ENCODE measurements at regions not wholly inside any gene's neighbourhood (a gene's known extent, or its start where the extent isn't known, plus 50 kb on each side); places are given as distances from the start of the nearest gene placed in this dataset.

DNA sequence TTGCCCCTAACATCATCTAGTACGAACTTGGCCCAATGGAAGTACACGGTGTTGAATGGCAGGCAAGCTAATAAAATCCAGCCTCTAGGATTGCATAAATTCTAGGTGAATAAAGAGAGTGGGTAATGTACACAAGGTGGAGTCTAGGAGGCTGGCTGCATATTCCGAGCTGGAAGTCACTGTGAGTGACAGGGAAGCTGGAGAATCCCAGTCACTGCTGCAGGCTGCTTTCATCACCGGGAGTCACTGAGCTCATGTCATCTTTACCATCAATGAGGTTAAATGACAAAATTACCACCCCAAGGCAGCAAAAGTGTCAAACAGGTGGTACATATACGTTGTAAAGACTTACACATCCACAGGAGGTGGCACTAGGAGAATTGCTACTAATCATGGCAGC lies 91.3 kb upstream of the HMHB1 start:
- TF ChIP-seq, protein P1, sequence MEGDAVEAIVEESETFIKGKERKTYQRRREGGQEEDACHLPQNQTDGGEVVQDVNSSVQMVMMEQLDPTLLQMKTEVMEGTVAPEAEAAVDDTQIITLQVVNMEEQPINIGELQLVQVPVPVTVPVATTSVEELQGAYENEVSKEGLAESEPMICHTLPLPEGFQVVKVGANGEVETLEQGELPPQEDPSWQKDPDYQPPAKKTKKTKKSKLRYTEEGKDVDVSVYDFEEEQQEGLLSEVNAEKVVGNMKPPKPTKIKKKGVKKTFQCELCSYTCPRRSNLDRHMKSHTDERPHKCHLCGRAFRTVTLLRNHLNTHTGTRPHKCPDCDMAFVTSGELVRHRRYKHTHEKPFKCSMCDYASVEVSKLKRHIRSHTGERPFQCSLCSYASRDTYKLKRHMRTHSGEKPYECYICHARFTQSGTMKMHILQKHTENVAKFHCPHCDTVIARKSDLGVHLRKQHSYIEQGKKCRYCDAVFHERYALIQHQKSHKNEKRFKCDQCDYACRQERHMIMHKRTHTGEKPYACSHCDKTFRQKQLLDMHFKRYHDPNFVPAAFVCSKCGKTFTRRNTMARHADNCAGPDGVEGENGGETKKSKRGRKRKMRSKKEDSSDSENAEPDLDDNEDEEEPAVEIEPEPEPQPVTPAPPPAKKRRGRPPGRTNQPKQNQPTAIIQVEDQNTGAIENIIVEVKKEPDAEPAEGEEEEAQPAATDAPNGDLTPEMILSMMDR (IDR thresholded peaks at IDR 0.05) = no peak
- TF ChIP-seq POLR2A (IDR thresholded peaks at IDR 0.05) = no peak
- H3K36me3 ChIP-seq = no peaks in the 10 kb centered on the region
- H3K9me3 ChIP-seq = peaks cover 0 to 6% of the 10 kb centered on the region in 2 donors
- no peaks in the 10 kb centered on the region for H3K27me3 ChIP-seq
- H3K4me1 ChIP-seq = no peaks in the 10 kb centered on the region
- DNase-seq = no peak
- intact Hi-C loops (cut with DNase I; ENCODE audit: low total_unique reads) = no loop called here
- H3K4me3 ChIP-seq = no peak overlapping the region
- no peak overlapping the region for H3K27ac ChIP-seq

GRCh38 chr5:143717400-143717799 lies 94.6 kb upstream of the HMHB1 start:
- intact Hi-C loops (cut with DNase I; ENCODE audit: low total_unique reads) = no loop called here
- DNase-seq = no peak

DNA sequence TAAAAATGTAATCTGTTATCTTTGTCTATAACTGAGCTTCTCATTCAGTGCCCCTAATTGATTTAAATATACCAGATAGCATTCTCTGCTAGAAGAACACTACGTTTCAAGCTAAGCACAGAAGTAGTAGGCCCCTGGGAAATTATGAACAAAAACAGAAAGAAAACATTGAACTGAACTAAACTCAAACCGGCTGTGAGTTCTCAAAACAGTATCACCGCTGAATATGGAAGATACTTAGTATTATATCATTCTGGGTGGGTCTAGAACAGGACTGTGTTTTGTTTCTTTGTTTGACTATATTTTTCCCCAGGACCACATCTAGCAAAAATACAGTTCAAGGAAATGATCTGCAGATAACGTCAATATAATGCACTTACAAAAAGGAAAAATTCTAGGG lies 95.1 kb upstream of the HMHB1 start:
- TF ChIP-seq, protein P1 (IDR thresholded peaks at IDR 0.05) = no peak
- TF ChIP-seq POLR2A (IDR thresholded peaks at IDR 0.05) = no peak
- no peak overlapping the region for H3K4me3 ChIP-seq
- H3K4me1 ChIP-seq = peaks cover 0 to 4% of the 10 kb centered on the region in 2 donors
- no peaks in the 10 kb centered on the region for H3K27me3 ChIP-seq
- H3K9me3 ChIP-seq = no peaks in the 10 kb centered on the region
- H3K27ac ChIP-seq = no peak overlapping the region
- H3K36me3 ChIP-seq = no peaks in the 10 kb centered on the region
- no peak for DNase-seq
- intact Hi-C loops (cut with DNase I; ENCODE audit: low total_unique reads) = no loop called here

More at GRCh38 chr5:143717400-143717799, 94.6 kb upstream of the HMHB1 start:
- H3K27me3 ChIP-seq = no peaks in the 10 kb centered on the region
- no peaks in the 10 kb centered on the region for H3K9me3 ChIP-seq
- H3K27ac ChIP-seq = no peak overlapping the region
- TF ChIP-seq, protein P1 (IDR thresholded peaks at IDR 0.05) = no peak
- TF ChIP-seq POLR2A (IDR thresholded peaks at IDR 0.05) = no peak
- no peaks in the 10 kb centered on the region for H3K36me3 ChIP-seq
- peaks cover 0 to 4% of the 10 kb centered on the region in 2 donors for H3K4me1 ChIP-seq
- no peak overlapping the region for H3K4me3 ChIP-seq

- DNase-seq = no peak
- Histone ChIP-seq H3K36me3 (no peaks in the 10 kb centered on the region), H3K27ac (no peak overlapping the region), H3K4me1 (peaks cover 0 to 4% of the 10 kb centered on the region in 2 donors), H3K27me3 (no peaks in the 10 kb centered on the region), H3K9me3 (no peaks in the 10 kb centered on the region), H3K4me3 (no peak overlapping the region)
- TF ChIP-seq, protein P1 (IDR thresholded peaks at IDR 0.05) = no peak
- TF ChIP-seq POLR2A (IDR thresholded peaks at IDR 0.05) = no peak
- intact Hi-C loops (cut with DNase I; ENCODE audit: low total_unique reads) = no loop called here
Observed at GRCh38 chr5:143715616-143716015, 96.3 kb upstream of the HMHB1 start.

GRCh38 chr5:143714629-143715028 lies 97.3 kb upstream of the HMHB1 start:
- H3K4me3 ChIP-seq = no peak overlapping the region
- TF ChIP-seq, protein P1 (IDR thresholded peaks at IDR 0.05) = no peak
- TF ChIP-seq POLR2A (IDR thresholded peaks at IDR 0.05) = no peak
- no peaks in the 10 kb centered on the region for H3K36me3 ChIP-seq
- no peaks in the 10 kb centered on the region for H3K9me3 ChIP-seq
- no peak for DNase-seq
- H3K27ac ChIP-seq = no peak overlapping the region
- peaks cover 0 to 4% of the 10 kb centered on the region in 2 donors for H3K4me1 ChIP-seq
- H3K27me3 ChIP-seq = no peaks in the 10 kb centered on the region
- intact Hi-C loops (cut with DNase I; ENCODE audit: low total_unique reads) = no loop called here

Measured in uterus (tissue), 3 donors.